Panc1 (cell line): ENCODE measurements at regions not wholly inside any gene's neighbourhood (a gene's known extent, or its start where the extent isn't known, plus 50 kb on each side); places are given as distances from the start of the nearest gene placed in this dataset.

Experiments used
- CTCF ChIP-seq: fragments of 450-650 bp; IDR thresholded peaks from 2 replicates; pipeline ENCODE4 v1.5.1; 2017; ENCODE audit warnings: mild to moderate bottlenecking
- POLR2AphosphoS5 ChIP-seq: IDR thresholded peaks from 2 replicates; pipeline ENCODE4 v1.6.1; 2012; ENCODE audit warnings: mild to moderate bottlenecking, low read depth, low read length, moderate library complexity
- REST ChIP-seq, 2 experiments: IDR thresholded peaks; 2 replicates each; pipeline ENCODE4 v1.6.1; 2011 to 2012; ENCODE audit warnings: low read depth in 2 of 2, control low read depth in 1 of 2, low read length in 1 of 2, mild to moderate bottlenecking in 1 of 2, moderate library complexity in 1 of 2; ENCODE audit not compliant: insufficient read depth in 1 of 2
- SIN3A ChIP-seq: IDR thresholded peaks from 2 replicates; pipeline ENCODE4 v1.6.1; 2012; ENCODE audit warnings: low read depth, mild to moderate bottlenecking, low read length, moderate library complexity, borderline replicate concordance; ENCODE audit not compliant: insufficient read depth

DNA sequence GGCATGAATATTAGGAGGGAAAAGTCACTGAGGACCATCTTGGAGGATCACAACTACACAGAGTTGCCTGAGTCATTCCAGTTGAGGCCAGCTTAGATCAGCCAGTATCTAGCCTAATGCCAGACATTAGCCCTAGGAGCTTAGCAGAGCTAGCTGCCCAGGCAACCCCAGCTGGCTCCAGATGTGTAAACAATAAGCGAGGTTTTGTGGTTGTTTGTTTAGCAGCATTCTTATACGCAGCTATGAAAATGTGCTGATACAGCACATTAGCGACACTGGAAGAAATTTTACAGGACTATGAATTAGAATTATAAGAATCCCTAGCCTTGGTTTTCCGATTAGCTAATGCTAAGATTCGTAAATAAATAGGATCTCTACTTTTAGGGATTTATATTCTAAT, 59.3 kb downstream of the BTBD3 start:
- TF ChIP-seq CTCF (no peak), SIN3A (no peak), POLR2AphosphoS5 (no peak), REST (IDR thresholded peaks at IDR 0.05; ENCODE audit: insufficient read depth in 1 of 2, low read depth in 2 of 2, low read length in 1 of 2) (no peak)
